ENCODE measurements at regions not wholly inside any gene's neighbourhood (a gene's known extent, or its start where the extent isn't known, plus 50 kb on each side); places are given as distances from the start of the nearest gene placed in this dataset.

- TF ChIP-seq CTCF (conservative IDR thresholded peaks at IDR 0.05; ENCODE audit: low read length) (no peak), EZH2phosphoT487 (IDR thresholded peaks at IDR 0.05; ENCODE audit: borderline replicate concordance) (no peak)
Observed at GRCh38 chr12:29940811-29941210, 157.1 kb upstream of the TMTC1 start.

Data from Loucy (cell line).